ENCODE measurements at regions not wholly inside any gene's neighbourhood (a gene's known extent, or its start where the extent isn't known, plus 50 kb on each side); places are given as distances from the start of the nearest gene placed in this dataset.

- no peak for DNase-seq
Measured at GRCh38 chr17:72394531-72394930, 273.7 kb downstream of the SOX9 start.

GRCh38 chr17:72396121-72396520, 275.3 kb downstream of the SOX9 start:
- no peak for DNase-seq

GRCh38 chr17:72397223-72397667, 276.4 kb downstream of the SOX9 start:
- no peak for DNase-seq

GRCh38 chr17:72397687-72398086, 276.9 kb downstream of the SOX9 start:
- DNase-seq, result peak; percentile 73

- DNase-seq, result no peak
Measured at GRCh38 chr17:72399023-72399607, 278.3 kb downstream of the SOX9 start.

GRCh38 chr17:72399608-72400487, 279.0 kb downstream of the SOX9 start:
- DNase-seq, result no peak

- no peak for DNase-seq
Measured at GRCh38 chr17:72400488-72400827, 279.6 kb downstream of the SOX9 start.

GRCh38 chr17:72400863-72401262, 280.0 kb downstream of the SOX9 start:
- no peak for DNase-seq

GRCh38 chr17:72401883-72402726, 281.3 kb downstream of the SOX9 start:
- DNase-seq, result no peak

- DNase-seq, result no peak
Measured at GRCh38 chr17:72402727-72403210, 281.9 kb downstream of the SOX9 start.

GRCh38 chr17:72403713-72404209, 282.9 kb downstream of the SOX9 start:
- DNase-seq, result no peak

- peak; percentile 74 for DNase-seq
Measured at GRCh38 chr17:72404872-72405271, 284.1 kb downstream of the SOX9 start.

GRCh38 chr17:72405662-72406230, 284.9 kb downstream of the SOX9 start:
- DNase-seq, result no peak

- no peak for DNase-seq
Measured at GRCh38 chr17:72406498-72406897, 285.7 kb downstream of the SOX9 start.

GRCh38 chr17:72407336-72407909, 286.6 kb downstream of the SOX9 start:
- DNase-seq, result peak; percentile 93

GRCh38 chr17:72407931-72408330, 287.1 kb downstream of the SOX9 start:
- no peak for DNase-seq

- DNase-seq, result no peak
Measured at GRCh38 chr17:72408641-72409040, 287.8 kb downstream of the SOX9 start.

- DNase-seq, result no peak
Measured at GRCh38 chr17:72409405-72410002, 288.7 kb downstream of the SOX9 start.

GRCh38 chr17:72411124-72411563, 290.3 kb downstream of the SOX9 start:
- no peak for DNase-seq

GRCh38 chr17:72412650-72413076, 291.8 kb downstream of the SOX9 start:
- no peak for DNase-seq

GRCh38 chr17:72413077-72414031, 292.5 kb downstream of the SOX9 start:
- DNase-seq, result no peak

Data from HCEC 1CT (cell line).